Common myeloid progenitor, CD34-positive (primary cell): ENCODE measurements at regions not wholly inside any gene's neighbourhood (a gene's known extent, or its start where the extent isn't known, plus 50 kb on each side); places are given as distances from the start of the nearest gene placed in this dataset.

Experiments
- CTCF ChIA-PET: fragments of 350-600 bp; sonication (Branson Sonifier 250); formaldehyde crosslinking; loops from one replicate; lab custom pipeline; 2021; ENCODE audit warnings: antibody characterized with exemption; lab: Charles Lee
- POLR2A ChIA-PET: fragments of 350-600 bp; sonication (Branson Sonifier 250); formaldehyde crosslinking; loops from one replicate; lab custom pipeline; 2021; ENCODE audit warnings: antibody characterized with exemption; lab: Charles Lee
- DNase-seq, 3 donors: peaks; one replicate each; pipeline versions ENCODE4 v3.0.0 to v3.0.0-alpha.2; 2013
- H3K27ac ChIP-seq, 2 experiments: 1 replicate in 1 of 2; 2 replicates in 1 of 2; pipeline ENCODE4 v1.7.0; 2013; ENCODE audit warnings: inconsistent platforms in 2 of 2, low read length in 2 of 2, mild to moderate bottlenecking in 2 of 2, low read depth in 1 of 2, moderate library complexity in 1 of 2; ENCODE audit not compliant: severe bottlenecking in 2 of 2, insufficient read depth in 1 of 2, poor library complexity in 1 of 2
- H3K27me3 ChIP-seq, 5 experiments: replicated peaks in 2 of 5; 1 replicate in 3 of 5; 2 replicates in 2 of 5; pipeline versions ENCODE4 v1.6.1 to v1.7.0; 2013; ENCODE audit warnings: low read length in 4 of 5, mild to moderate bottlenecking in 2 of 5, moderate library complexity in 2 of 5, inconsistent platforms in 1 of 5; ENCODE audit not compliant: insufficient read depth in 5 of 5, control insufficient read depth in 4 of 5
- H3K36me3 ChIP-seq, 4 experiments: 1 replicate in 2 of 4; 2 replicates in 2 of 4; pipeline versions ENCODE4 v1.6.1 to v1.7.0; 2013; ENCODE audit warnings: low read length in 3 of 4, control low read depth in 1 of 4, mild to moderate bottlenecking in 1 of 4; ENCODE audit not compliant: control insufficient read depth in 4 of 4, insufficient read depth in 4 of 4
- H3K4me1 ChIP-seq, 4 experiments: 1 replicate in 3 of 4; 2 replicates in 1 of 4; pipeline versions ENCODE4 v1.6.1 to v1.7.1; 2013; ENCODE audit warnings: low read length in 3 of 4, mild to moderate bottlenecking in 3 of 4, control low read depth in 1 of 4, inconsistent platforms in 1 of 4, moderate library complexity in 1 of 4; ENCODE audit not compliant: control insufficient read depth in 4 of 4, insufficient read depth in 4 of 4; ENCODE audit errors: control extremely low read depth in 1 of 4
- H3K4me3 ChIP-seq, 7 experiments: 1 replicate in 4 of 7; 2 replicates in 3 of 7; pipeline versions ENCODE4 v1.5.1 to v1.7.0; 2013; ENCODE audit warnings: mild to moderate bottlenecking in 7 of 7, low read length in 6 of 7, moderate library complexity in 6 of 7, inconsistent platforms in 2 of 7, low read depth in 2 of 7, control low read depth in 1 of 7; ENCODE audit not compliant: insufficient read depth in 4 of 7, control insufficient read depth in 1 of 7; ENCODE audit errors: extremely low read depth in 1 of 7
- H3K9me3 ChIP-seq, 5 experiments: 1 replicate in 4 of 5; 2 replicates in 1 of 5; pipeline versions ENCODE4 v1.6.1 to v1.7.1; 2013; ENCODE audit warnings: low read length in 4 of 5, mild to moderate bottlenecking in 2 of 5, inconsistent platforms in 1 of 5, low read depth in 1 of 5, moderate library complexity in 1 of 5; ENCODE audit not compliant: control insufficient read depth in 4 of 5, insufficient read depth in 2 of 5; ENCODE audit errors: control extremely low read depth in 1 of 5
- WGBS: methylation state at CpG from one replicate; pipeline ENCODE4 v1.1.5; 2013; ENCODE audit not compliant: insufficient coverage; 5-methylcytosine and 5-hydroxymethylcytosine counted together

DNA sequence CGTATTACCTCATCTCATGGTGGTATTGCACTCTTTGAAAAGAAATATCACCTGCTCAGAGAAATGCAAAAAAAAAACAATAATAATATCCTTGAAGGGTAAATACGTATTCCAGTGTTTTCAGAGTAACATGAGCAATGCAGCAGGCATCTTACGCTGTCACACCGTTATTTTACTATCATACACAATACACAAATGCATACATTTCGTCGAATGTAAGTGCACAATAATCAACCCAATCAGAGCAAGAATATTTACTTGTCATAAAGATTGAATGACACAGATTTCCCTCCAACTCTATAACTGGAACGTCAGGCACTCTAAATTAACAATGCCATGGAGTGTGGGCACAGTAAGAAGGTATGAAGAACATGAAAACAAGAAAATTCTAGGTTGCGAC, 1050.1 kb downstream of the PLA2G4A start:
- no peaks in the 10 kb centered on the region for H3K4me1 ChIP-seq
- DNase-seq: no peak
- CTCF ChIA-PET: no interaction called here
- H3K27ac ChIP-seq: no peak overlapping the region
- H3K4me3 ChIP-seq: no peak overlapping the region
- POLR2A ChIA-PET: no interaction called here
- WGBS: 95% methylated on average over 5 of the region's 8 CpGs
- H3K36me3 ChIP-seq: no peaks in the 10 kb centered on the region
- H3K9me3 ChIP-seq: no peaks in the 10 kb centered on the region
- no peaks in the 10 kb centered on the region for H3K27me3 ChIP-seq

DNA sequence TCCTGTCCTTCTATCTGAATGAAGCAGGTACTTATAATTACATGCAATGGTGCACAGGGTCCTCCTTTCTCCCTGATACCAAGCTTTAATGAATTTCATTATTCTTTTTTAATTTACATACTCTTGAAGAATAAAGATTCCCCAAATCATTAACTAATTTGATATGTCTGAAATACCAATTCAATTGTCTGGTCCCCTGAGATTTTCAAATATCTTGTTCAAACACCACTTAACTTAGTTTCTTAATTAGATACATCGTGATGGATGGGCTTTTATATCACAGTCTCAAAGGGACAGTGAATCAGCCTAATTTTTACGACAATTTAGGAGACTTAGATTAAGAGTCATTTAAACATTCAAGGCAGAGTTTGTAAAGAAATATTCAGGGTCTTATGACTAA, 1054.6 kb downstream of the PLA2G4A start:
- Histone ChIP-seq H3K9me3 (no peaks in the 10 kb centered on the region), H3K4me3 (no peak overlapping the region), H3K36me3 (no peaks in the 10 kb centered on the region), H3K4me1 (no peaks in the 10 kb centered on the region), H3K27ac (no peak overlapping the region), H3K27me3 (no peaks in the 10 kb centered on the region)
- no peak for DNase-seq
- WGBS: no CpG with 5 or more reads among the region's 2 CpGs
- CTCF ChIA-PET: no interaction called here
- POLR2A ChIA-PET: no interaction called here

DNA sequence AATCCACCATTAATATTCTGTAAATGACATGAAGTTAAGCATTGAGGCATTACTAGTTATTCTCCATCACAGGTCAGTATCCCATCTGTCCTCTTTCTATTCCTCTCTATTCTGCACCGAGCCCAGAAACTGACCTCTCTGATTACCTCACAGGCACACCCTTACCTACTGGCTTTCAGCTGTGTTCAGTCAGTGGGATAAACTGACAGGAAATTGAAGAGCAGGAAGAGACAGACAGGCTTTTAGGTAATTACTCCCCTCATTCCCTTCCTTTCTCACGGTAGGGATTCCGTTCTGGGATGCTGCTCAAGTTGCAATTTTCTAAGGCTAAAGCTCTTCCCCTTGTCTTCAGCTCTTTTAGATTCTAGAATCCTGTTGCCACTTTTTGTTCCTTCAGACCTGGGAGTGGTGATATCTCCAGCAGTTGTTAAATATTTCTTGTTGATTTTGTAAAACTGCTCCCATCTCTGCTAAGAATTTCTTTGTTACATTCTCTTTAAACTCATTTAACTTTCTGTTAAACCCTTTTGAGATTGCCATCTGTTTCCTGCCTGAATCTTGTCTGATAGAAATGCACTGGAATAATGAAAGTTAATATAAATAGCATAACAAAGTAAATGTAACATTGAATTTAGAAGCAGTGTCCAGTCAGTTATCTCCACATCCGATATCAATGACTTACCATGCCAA, 1063.4 kb downstream of the PLA2G4A start:
- H3K4me1 ChIP-seq: peaks cover 0 to 17% (median 1%) of the 10 kb centered on the region in 4 experiments
- H3K27ac ChIP-seq: peak overlapping the region; percentile 46 to 69
- no peaks in the 10 kb centered on the region for H3K27me3 ChIP-seq
- H3K36me3 ChIP-seq: no peaks in the 10 kb centered on the region
- H3K4me3 ChIP-seq: peak overlapping the region in 2 of 7 experiments; percentile 42 to 54
- peak; percentile 15 to 82 (median 57) for DNase-seq
- H3K9me3 ChIP-seq: no peaks in the 10 kb centered on the region
- ChIA-PET POLR2A (interaction anchor here (0.6 kb wide), 1 partner anchor 355 kb away, joined by 3 read pairs; no protein-coding TSS in a partner anchor), CTCF (no interaction called here)
- 29% methylated on average over 1 of the region's 4 CpGs for WGBS

DNA sequence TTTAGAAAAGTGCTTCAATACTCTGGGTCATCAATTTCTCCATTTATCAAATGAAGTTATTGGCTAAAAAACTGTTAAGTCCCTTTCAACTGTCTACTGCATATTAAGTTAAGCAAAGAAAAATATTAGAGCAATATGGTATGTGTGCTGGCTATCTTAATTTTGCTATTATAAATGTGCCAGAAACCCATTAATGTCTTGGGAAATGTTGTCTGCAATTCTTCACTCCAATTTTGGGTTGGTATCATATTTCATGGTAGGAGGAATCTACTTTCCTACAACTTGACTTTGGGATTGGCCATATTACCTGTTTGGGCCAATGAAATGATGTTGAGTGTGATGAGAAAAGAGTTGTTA, 1063.9 kb downstream of the PLA2G4A start:
- H3K27ac ChIP-seq: peak overlapping the region in 1 of 2 experiments; percentile 46
- CTCF ChIA-PET: interaction anchor here (0.9 kb wide), 1 partner anchor 35 kb away, joined by 3 read pairs; no protein-coding TSS in a partner anchor
- no peaks in the 10 kb centered on the region for H3K9me3 ChIP-seq
- POLR2A ChIA-PET: no interaction called here
- H3K4me3 ChIP-seq: peak overlapping the region in 1 of 7 experiments; percentile 42
- peak in 1 of 3 donors; percentile 1 for DNase-seq
- H3K27me3 ChIP-seq: no peaks in the 10 kb centered on the region
- no peaks in the 10 kb centered on the region for H3K36me3 ChIP-seq
- peaks cover 0 to 17% (median 1%) of the 10 kb centered on the region in 4 experiments for H3K4me1 ChIP-seq

DNA sequence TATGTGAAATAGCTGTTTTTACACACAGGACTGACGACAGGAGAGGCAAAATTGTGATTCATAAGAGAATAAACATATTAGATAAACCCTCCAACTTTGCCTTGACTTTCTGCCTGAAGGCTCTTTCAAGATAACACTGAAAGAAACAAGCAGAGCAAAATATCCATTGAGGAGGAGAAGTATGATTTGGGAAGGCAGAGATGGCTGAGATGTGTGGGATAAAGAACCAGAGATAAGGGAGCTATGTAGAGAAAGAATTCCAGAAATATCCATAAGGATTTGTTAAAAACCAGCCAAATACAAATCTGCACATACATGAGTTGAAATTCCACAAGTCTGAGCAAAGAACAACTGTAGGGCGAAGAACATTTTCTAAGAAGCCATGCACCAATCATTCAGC, 1064.7 kb downstream of the PLA2G4A start:
- Histone ChIP-seq H3K4me1 (peaks cover 0 to 17% (median 1%) of the 10 kb centered on the region in 4 experiments), H3K36me3 (no peaks in the 10 kb centered on the region), H3K27ac (no peak overlapping the region), H3K27me3 (no peaks in the 10 kb centered on the region), H3K4me3 (no peak overlapping the region), H3K9me3 (no peaks in the 10 kb centered on the region)
- DNase-seq: no peak
- ChIA-PET POLR2A (no interaction called here), CTCF (interaction anchor here (0.9 kb wide), 1 partner anchor 34 kb away, joined by 3 read pairs; no protein-coding TSS in a partner anchor)
- no CpG with 5 or more reads among the region's 2 CpGs for WGBS

DNA sequence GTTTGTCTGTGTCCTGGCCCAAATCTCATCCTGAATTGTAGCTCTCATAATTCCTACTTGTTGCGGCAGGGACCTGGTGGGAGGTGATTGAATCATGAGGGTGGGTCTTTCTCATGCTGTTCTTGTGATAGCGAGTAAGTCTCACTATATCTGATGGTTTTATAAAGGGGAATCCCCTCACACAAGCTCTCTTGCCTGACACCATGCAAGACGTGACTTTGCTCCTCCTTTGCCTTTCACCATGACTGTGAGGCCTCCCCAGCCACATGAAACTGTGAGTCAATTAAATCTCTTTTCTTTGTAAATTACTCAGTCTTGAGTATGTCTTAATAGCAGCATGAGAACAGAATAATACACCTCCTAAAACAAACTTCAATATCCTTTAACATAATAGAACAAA, 1065.6 kb downstream of the PLA2G4A start:
- no CpG with 5 or more reads among the region's 3 CpGs for WGBS
- ChIA-PET POLR2A (no interaction called here), CTCF (no interaction called here)
- DNase-seq: no peak
- Histone ChIP-seq H3K4me3 (no peak overlapping the region), H3K4me1 (peaks cover 0 to 17% (median 1%) of the 10 kb centered on the region in 4 experiments), H3K27ac (no peak overlapping the region), H3K9me3 (no peaks in the 10 kb centered on the region), H3K36me3 (no peaks in the 10 kb centered on the region), H3K27me3 (no peaks in the 10 kb centered on the region)

DNA sequence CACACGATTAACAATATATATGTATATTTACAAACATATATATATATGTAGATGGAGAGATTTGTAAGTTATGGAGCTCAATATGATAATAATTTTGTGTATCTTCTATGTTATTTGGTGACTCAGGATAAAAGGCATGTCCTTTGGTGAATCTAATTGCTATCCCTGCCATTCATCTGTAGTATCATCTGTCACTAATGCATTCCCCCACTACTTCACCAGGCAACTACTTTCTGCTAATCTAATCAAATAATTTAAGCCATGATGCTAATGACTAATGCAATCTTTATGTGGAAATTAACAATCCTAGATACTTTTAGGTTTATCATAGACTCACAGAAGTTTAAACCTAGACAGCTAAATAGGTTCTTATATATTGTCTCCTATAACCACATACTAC, 1074.5 kb downstream of the PLA2G4A start:
- H3K27me3 ChIP-seq: no peaks in the 10 kb centered on the region
- DNase-seq: no peak
- peaks cover 0 to 1% (median 0%) of the 10 kb centered on the region in 5 experiments for H3K9me3 ChIP-seq
- no peaks in the 10 kb centered on the region for H3K36me3 ChIP-seq
- POLR2A ChIA-PET: no interaction called here
- H3K4me3 ChIP-seq: no peak overlapping the region
- CTCF ChIA-PET: no interaction called here
- WGBS: no CpG with 5 or more reads among the region's 1 CpG
- H3K27ac ChIP-seq: no peak overlapping the region
- H3K4me1 ChIP-seq: no peaks in the 10 kb centered on the region
